Stomach (tissue), 8 donors: ENCODE measurements at regions not wholly inside any gene's neighbourhood (a gene's known extent, or its start where the extent isn't known, plus 50 kb on each side); places are given as distances from the start of the nearest gene placed in this dataset.

Experiments used
- DNase-seq, 2 donors: peaks; one replicate each; pipeline versions ENCODE4 v3.0.0 to v3.0.0-alpha.2; 2013 to 2019
- H3K27ac ChIP-seq, 5 donors: fragments of 200-600 bp in 4 of 5; sonication (generic) in 4 of 5; one replicate each; pipeline ENCODE4 v1.5.1; 2013 to 2019; ENCODE audit warnings: mild to moderate bottlenecking in 1 of 5, moderate library complexity in 1 of 5
- H3K27me3 ChIP-seq, 3 donors: fragments of 200-600 bp; sonication (generic); one replicate each; pipeline ENCODE4 v1.5.1; 2017 to 2019; ENCODE audit warnings: mixed run types in 1 of 3
- H3K36me3 ChIP-seq, 4 donors: fragments of 200-600 bp; sonication (generic); 1 replicate in 3 of 4; 2 replicates in 1 of 4; pipeline ENCODE4 v1.5.1; 2016 to 2019
- H3K4me1 ChIP-seq, 4 donors: fragments of 200-600 bp; sonication (generic); one replicate each; pipeline ENCODE4 v1.5.1; 2016 to 2019
- H3K4me3 ChIP-seq, 4 donors: fragments of 200-600 bp; sonication (generic) in 3 of 4; one replicate each; pipeline ENCODE4 v1.5.1; 2016 to 2019; ENCODE audit warnings: mild to moderate bottlenecking in 1 of 4
- H3K9me3 ChIP-seq, 4 donors: fragments of 200-600 bp; sonication (generic); one replicate each; pipeline ENCODE4 v1.5.1; 2016 to 2019
- EP300 ChIP-seq: sonication (generic); formaldehyde crosslinking; IDR thresholded peaks from one replicate; pipeline ENCODE4 v1.6.1; 2017; ENCODE audit warnings: antibody characterized with exemption
- POLR2A ChIP-seq, 4 donors: fragments of 450-650 bp; IDR thresholded peaks; one replicate each; pipeline ENCODE4 v1.6.1; 2016; ENCODE audit warnings: antibody characterized with exemption in 4 of 4, control low read depth in 2 of 4, mild to moderate bottlenecking in 1 of 4, moderate library complexity in 1 of 4
- POLR2AphosphoS5 ChIP-seq, 3 donors: sonication (generic); formaldehyde crosslinking; IDR thresholded peaks; one replicate each; pipeline ENCODE4 v1.6.1; 2016; ENCODE audit warnings: antibody characterized with exemption in 3 of 3
- WGBS, 5 donors: extraction: QIAGEN DNeasy Blood & Tissue Kit in 3 of 5; methylation state at CpG; one replicate each; pipeline versions ENCODE4 v1.1.5 to v1.1.7; 2013 to 2018; 5-methylcytosine and 5-hydroxymethylcytosine counted together
- intact Hi-C: fragments of 100-400 bp; cut with DNase I; formaldehyde crosslinking; loops from one replicate; pipeline ENCODE4 v1.15.1; 2023; ENCODE audit warnings: low total_unique reads
- TF ChIP-seq, protein P1 (sequence below), 7 experiments: fragments of 450-650 bp in 4 of 7; fragments of 200-600 bp in 3 of 7; sonication (generic) in 3 of 7; IDR thresholded peaks; one replicate each; pipeline ENCODE4 v1.5.1; 2016 to 2019; ENCODE audit warnings: antibody characterized with exemption in 7 of 7, control low read depth in 2 of 7, mild to moderate bottlenecking in 1 of 7
- donor health status: healthy with polysubstance abuse.
- donor health status: Bipolar disorder and iron deficiency.
- donor health status: healthy.

DNA sequence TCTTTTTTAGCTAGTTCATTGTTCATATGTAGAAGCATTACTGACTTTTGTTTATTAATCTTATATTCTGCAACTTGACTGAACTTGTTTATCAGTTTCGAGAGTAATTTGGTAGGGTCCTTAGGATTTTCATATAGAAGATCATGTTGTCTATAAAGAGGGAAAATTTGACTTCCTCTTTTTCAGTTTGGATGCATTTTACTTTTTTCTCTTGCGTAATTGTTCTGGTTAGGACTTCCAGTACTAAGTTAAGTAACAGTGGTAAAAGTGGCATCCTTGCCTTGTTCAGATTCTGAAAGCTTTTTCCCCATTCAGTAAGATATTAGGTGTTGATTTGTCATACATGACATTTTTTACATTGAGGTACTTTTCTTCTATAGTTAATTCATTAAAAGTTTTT is 726.0 kb downstream of the KCNJ3 start:
- no peak overlapping the region for H3K4me3 ChIP-seq
- no peak overlapping the region for H3K27ac ChIP-seq
- H3K36me3 ChIP-seq, result no peaks in the 10 kb centered on the region
- no peaks in the 10 kb centered on the region for H3K27me3 ChIP-seq
- no peaks in the 10 kb centered on the region for H3K4me1 ChIP-seq
- 70 to 88% (median 81%) methylated on average over 2 of the region's 2 CpGs for WGBS, 5 donors
- no peak for DNase-seq
- H3K9me3 ChIP-seq, result no peaks in the 10 kb centered on the region
- TF ChIP-seq, protein P1, sequence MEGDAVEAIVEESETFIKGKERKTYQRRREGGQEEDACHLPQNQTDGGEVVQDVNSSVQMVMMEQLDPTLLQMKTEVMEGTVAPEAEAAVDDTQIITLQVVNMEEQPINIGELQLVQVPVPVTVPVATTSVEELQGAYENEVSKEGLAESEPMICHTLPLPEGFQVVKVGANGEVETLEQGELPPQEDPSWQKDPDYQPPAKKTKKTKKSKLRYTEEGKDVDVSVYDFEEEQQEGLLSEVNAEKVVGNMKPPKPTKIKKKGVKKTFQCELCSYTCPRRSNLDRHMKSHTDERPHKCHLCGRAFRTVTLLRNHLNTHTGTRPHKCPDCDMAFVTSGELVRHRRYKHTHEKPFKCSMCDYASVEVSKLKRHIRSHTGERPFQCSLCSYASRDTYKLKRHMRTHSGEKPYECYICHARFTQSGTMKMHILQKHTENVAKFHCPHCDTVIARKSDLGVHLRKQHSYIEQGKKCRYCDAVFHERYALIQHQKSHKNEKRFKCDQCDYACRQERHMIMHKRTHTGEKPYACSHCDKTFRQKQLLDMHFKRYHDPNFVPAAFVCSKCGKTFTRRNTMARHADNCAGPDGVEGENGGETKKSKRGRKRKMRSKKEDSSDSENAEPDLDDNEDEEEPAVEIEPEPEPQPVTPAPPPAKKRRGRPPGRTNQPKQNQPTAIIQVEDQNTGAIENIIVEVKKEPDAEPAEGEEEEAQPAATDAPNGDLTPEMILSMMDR (IDR thresholded peaks at IDR 0.05), result no peak
- no peak for TF ChIP-seq EP300
- no peak for TF ChIP-seq POLR2AphosphoS5 (IDR thresholded peaks at IDR 0.05)
- no peak for TF ChIP-seq POLR2A (IDR thresholded peaks at IDR 0.05)
- intact Hi-C loops, result no loop called here

DNA sequence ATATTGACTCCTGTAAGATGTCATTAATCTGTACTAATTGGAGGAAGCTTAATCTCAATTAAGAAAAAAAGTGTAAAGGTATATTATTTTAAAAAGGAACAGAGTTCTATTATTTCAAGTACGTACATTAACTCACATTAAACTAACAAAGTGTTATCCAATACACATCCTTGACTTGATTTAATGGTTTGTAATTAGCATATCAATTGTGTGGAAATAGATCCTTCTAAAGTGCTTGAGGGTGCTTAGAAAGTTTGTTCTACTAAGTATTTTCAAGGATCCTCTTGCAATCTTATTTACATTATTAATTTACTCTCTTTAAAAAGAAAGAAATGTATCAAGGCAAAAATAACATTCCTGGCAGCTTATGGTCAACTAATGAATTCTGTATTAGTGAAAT is 720.3 kb downstream of the KCNJ3 start:
- Histone ChIP-seq H3K36me3 (no peaks in the 10 kb centered on the region), H3K4me1 (no peaks in the 10 kb centered on the region), H3K4me3 (no peak overlapping the region), H3K9me3 (no peaks in the 10 kb centered on the region), H3K27ac (no peak overlapping the region), H3K27me3 (no peaks in the 10 kb centered on the region)
- intact Hi-C loops, result no loop called here
- no peak for TF ChIP-seq POLR2AphosphoS5 (IDR thresholded peaks at IDR 0.05)
- TF ChIP-seq, protein P1 (IDR thresholded peaks at IDR 0.05), result no peak
- TF ChIP-seq POLR2A (IDR thresholded peaks at IDR 0.05), result no peak
- TF ChIP-seq EP300, result no peak
- no peak for DNase-seq
- 80 to 91% (median 82%) methylated on average over 1 of the region's 1 CpG for WGBS, 5 donors

DNA sequence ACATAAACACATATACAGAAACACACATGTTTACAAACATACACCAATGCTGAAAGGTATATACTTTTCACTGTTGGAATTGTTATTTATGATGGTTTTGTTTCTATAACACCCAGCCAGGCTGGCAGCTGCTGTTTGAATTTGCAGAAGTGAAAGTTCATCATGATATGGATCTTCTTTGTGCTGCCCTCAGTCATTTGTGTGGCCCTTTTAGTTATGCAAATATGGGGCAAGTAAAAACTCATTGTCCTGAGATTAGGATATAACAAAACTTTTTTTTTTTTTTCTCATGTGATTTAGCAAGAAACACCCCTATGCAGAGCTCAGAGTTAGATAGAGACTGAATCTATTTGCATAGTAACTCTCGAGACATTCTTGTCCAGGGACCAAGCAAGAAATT is 714.1 kb downstream of the KCNJ3 start:
- H3K4me3 ChIP-seq, result no peak overlapping the region
- H3K27me3 ChIP-seq, result no peaks in the 10 kb centered on the region
- no peak for DNase-seq
- H3K9me3 ChIP-seq, result no peaks in the 10 kb centered on the region
- WGBS, 5 donors, result 43 to 71% (median 55%) methylated on average over 1 of the region's 1 CpG
- no peak overlapping the region for H3K27ac ChIP-seq
- H3K4me1 ChIP-seq, result no peaks in the 10 kb centered on the region
- no peaks in the 10 kb centered on the region for H3K36me3 ChIP-seq
- intact Hi-C loops, result no loop called here
- TF ChIP-seq POLR2A (IDR thresholded peaks at IDR 0.05), result no peak
- no peak for TF ChIP-seq EP300
- TF ChIP-seq, protein P1 (IDR thresholded peaks at IDR 0.05), result no peak
- no peak for TF ChIP-seq POLR2AphosphoS5 (IDR thresholded peaks at IDR 0.05)

DNA sequence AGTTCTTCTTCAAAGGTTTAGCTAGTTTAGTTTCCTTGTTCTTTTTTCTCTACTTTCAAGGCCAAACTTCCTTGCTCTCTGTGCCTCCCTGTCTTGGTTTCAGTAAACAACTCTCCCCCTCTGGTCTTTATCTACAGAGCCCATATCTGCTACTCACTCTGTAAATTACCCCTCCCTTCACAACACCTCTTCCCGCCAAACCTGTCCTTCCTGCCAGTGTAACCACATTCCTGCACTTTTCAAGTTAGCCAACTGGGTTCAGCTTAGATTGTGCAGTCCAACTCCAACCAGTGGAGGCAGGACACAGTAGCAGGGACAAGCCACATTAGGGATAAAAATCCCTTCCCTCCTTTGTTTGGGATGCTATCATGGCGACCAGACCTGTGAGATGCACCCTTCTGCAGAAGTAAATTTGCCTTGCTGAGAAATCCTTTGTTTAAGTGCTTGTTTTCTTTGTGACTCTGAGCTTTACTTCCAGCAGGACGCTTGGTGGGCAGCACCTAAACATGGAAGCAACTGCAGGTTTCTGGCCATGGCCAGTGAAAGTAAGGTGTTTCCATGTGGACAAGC is 706.0 kb downstream of the KCNJ3 start:
- no peak for DNase-seq
- intact Hi-C loops, result no loop called here
- TF ChIP-seq, protein P1 (IDR thresholded peaks at IDR 0.05), result no peak
- no peak for TF ChIP-seq EP300
- no peak for TF ChIP-seq POLR2A (IDR thresholded peaks at IDR 0.05)
- no peak for TF ChIP-seq POLR2AphosphoS5 (IDR thresholded peaks at IDR 0.05)

More for the DNA sequence above, 706.0 kb downstream of the KCNJ3 start:
- H3K27ac ChIP-seq, result no peak overlapping the region
- no peaks in the 10 kb centered on the region for H3K4me1 ChIP-seq
- WGBS, 5 donors, result 68 to 75% (median 70%) methylated on average over 3 of the region's 3 CpGs
- H3K36me3 ChIP-seq, result no peaks in the 10 kb centered on the region
- H3K27me3 ChIP-seq, result no peaks in the 10 kb centered on the region
- peaks cover 9 to 25% (median 21%) of the 10 kb centered on the region in 4 donors for H3K9me3 ChIP-seq
- no peak overlapping the region for H3K4me3 ChIP-seq
